ENCODE measurements at regions not wholly inside any gene's neighbourhood (a gene's known extent, or its start where the extent isn't known, plus 50 kb on each side); places are given as distances from the start of the nearest gene placed in this dataset.

GRCh38 chr1:90402893-90403849 lies 313.9 kb downstream of the BARHL2 start:
- peak; percentile 93 for DNase-seq (ENCODE audit: low spot score)

- no peak for DNase-seq (ENCODE audit: low spot score)
Measured at GRCh38 chr1:90400131-90400530, 317.0 kb downstream of the BARHL2 start.

- no peak for DNase-seq (ENCODE audit: low spot score)
Measured at GRCh38 chr1:90396917-90397316, 320.2 kb downstream of the BARHL2 start.

GRCh38 chr1:90394247-90394646 lies 322.9 kb downstream of the BARHL2 start:
- DNase-seq (ENCODE audit: low spot score): no peak

GRCh38 chr1:90393025-90393424 lies 324.1 kb downstream of the BARHL2 start:
- DNase-seq (ENCODE audit: low spot score): peak; percentile 34

GRCh38 chr1:90391126-90391525 lies 326.0 kb downstream of the BARHL2 start:
- peak; percentile 13 for DNase-seq (ENCODE audit: low spot score)

GRCh38 chr1:90387805-90388204 lies 329.3 kb downstream of the BARHL2 start:
- DNase-seq (ENCODE audit: low spot score): no peak

- peak; percentile 42 for DNase-seq (ENCODE audit: low spot score)
Measured at GRCh38 chr1:90386899-90387720, 330.0 kb downstream of the BARHL2 start.

GRCh38 chr1:90384193-90384592 lies 332.9 kb downstream of the BARHL2 start:
- no peak for DNase-seq (ENCODE audit: low spot score)

- no peak for DNase-seq (ENCODE audit: low spot score)
Measured at GRCh38 chr1:90382161-90382560, 334.9 kb downstream of the BARHL2 start.

- no peak for DNase-seq (ENCODE audit: low spot score)
Measured at GRCh38 chr1:90381598-90381997, 335.5 kb downstream of the BARHL2 start.

GRCh38 chr1:90371448-90371813 lies 345.7 kb downstream of the BARHL2 start:
- no peak for DNase-seq (ENCODE audit: low spot score)

GRCh38 chr1:90370686-90371447 lies 346.2 kb downstream of the BARHL2 start:
- peak; percentile 58 for DNase-seq (ENCODE audit: low spot score)

- no peak for DNase-seq (ENCODE audit: low spot score)
Measured at GRCh38 chr1:90362163-90362562, 354.9 kb downstream of the BARHL2 start.

- no peak for DNase-seq (ENCODE audit: low spot score)
Measured at GRCh38 chr1:90361026-90361425, 356.1 kb downstream of the BARHL2 start.

GRCh38 chr1:90359994-90360393 lies 357.1 kb downstream of the BARHL2 start:
- DNase-seq (ENCODE audit: low spot score): no peak

- DNase-seq (ENCODE audit: low spot score): no peak
Measured at GRCh38 chr1:90358448-90358847, 358.7 kb downstream of the BARHL2 start.

- DNase-seq (ENCODE audit: low spot score): peak; percentile 2
Measured at GRCh38 chr1:90357995-90358394, 359.1 kb downstream of the BARHL2 start.

- DNase-seq (ENCODE audit: low spot score): no peak
Measured at GRCh38 chr1:90356991-90357390, 360.1 kb downstream of the BARHL2 start.

- no peak for DNase-seq (ENCODE audit: low spot score)
Measured at GRCh38 chr1:90356101-90356500, 361.0 kb downstream of the BARHL2 start.

GRCh38 chr1:90354704-90355103 lies 359.8 kb downstream of the ZNF326 start:
- DNase-seq (ENCODE audit: low spot score): no peak

- DNase-seq (ENCODE audit: low spot score): no peak
Measured at GRCh38 chr1:90351019-90351418, 356.1 kb downstream of the ZNF326 start.

Data from A172 (cell line).